K562 (cell line): ENCODE measurements at regions not wholly inside any gene's neighbourhood (a gene's known extent, or its start where the extent isn't known, plus 50 kb on each side); places are given as distances from the start of the nearest gene placed in this dataset.

Source experiments
- ATAC-seq: fragments of 200-7000 bp; cut with Tn5 transposase; 3 replicates; pipeline ENCODE4 v1.9.1; 2020; ENCODE audit warnings: moderate library complexity
- BruUV-seq: library from RNA; stranded (reverse); fragments of 400-500 nt; replicated peaks from 2 replicates; lab custom pipeline; 2021; lab: Mats Ljungman, UMichigan
- CTCF ChIA-PET: fragments of 300-600 bp; formaldehyde crosslinking; extraction: SDS; loops from one replicate; lab custom pipeline; 2021; ENCODE audit warnings: low intra/inter-chr PET ratio; lab: Yijun Ruan, JAX
- POLR2A ChIA-PET: fragments of 300-600, 350-650 bp; sonication (Branson Sonifier 250); formaldehyde crosslinking; extraction: SDS; loops from one replicate; lab custom pipeline; 2021; ENCODE audit warnings: antibody characterized with exemption, inconsistent platforms; lab: Yijun Ruan, JAX
- DNase-seq, 4 experiments: peaks; one replicate each; pipeline versions ENCODE4 v3.0.0 to v3.0.0-alpha.2; 2011 to 2018; ENCODE audit warnings: low spot score in 3 of 4, mixed read lengths in 3 of 4; ENCODE audit errors: extremely low read depth in 1 of 4
- FAIRE-seq: peaks from 2 replicates; lab custom pipeline; 2011; peaks lifted over from hg19 to GRCh38; lab: Jason Lieb, UNC
- H2AFZ ChIP-seq: 2 replicates; pipeline ENCODE4 v1.6.0; 2011; ENCODE audit warnings: low read depth, low read length, control low read depth, inconsistent platforms
- H3K27ac ChIP-seq: fragments of 200-600 bp; 3 replicates; pipeline ENCODE4 v1.8.0; 2011; ENCODE audit warnings: low read depth, mild to moderate bottlenecking, control low read depth, inconsistent platforms, low read length, moderate library complexity, mixed read lengths; ENCODE audit errors: extremely low read depth
- H3K27me3 ChIP-seq, 2 experiments: fragments of 300-600 bp in 1 of 2; 2 replicates in 1 of 2; 3 replicates in 1 of 2; pipeline versions ENCODE4 v1.6.0 to v1.8.0; 2011; ENCODE audit warnings: inconsistent platforms in 2 of 2, low read length in 2 of 2, mild to moderate bottlenecking in 1 of 2, mixed read lengths in 1 of 2, moderate library complexity in 1 of 2; ENCODE audit not compliant: control insufficient read depth in 2 of 2, insufficient read depth in 2 of 2
- H3K36me3 ChIP-seq: fragments of 300-600 bp; 3 replicates; pipeline ENCODE4 v1.8.0; 2011; ENCODE audit warnings: mild to moderate bottlenecking, low read length, inconsistent platforms; ENCODE audit not compliant: control insufficient read depth, insufficient read depth
- H3K4me1 ChIP-seq, 2 experiments: fragments of 200-600 bp in 1 of 2; replicated peaks in 1 of 2; 2 replicates in 1 of 2; 3 replicates in 1 of 2; pipeline versions ENCODE4 v1.5.1 to v1.8.0; 2011; ENCODE audit warnings: inconsistent platforms in 2 of 2, low read length in 2 of 2, mild to moderate bottlenecking in 1 of 2, mixed read lengths in 1 of 2, moderate library complexity in 1 of 2; ENCODE audit not compliant: control insufficient read depth in 2 of 2, insufficient read depth in 2 of 2
- H3K4me2 ChIP-seq: 2 replicates; pipeline ENCODE4 v1.6.1; 2011; ENCODE audit warnings: low read length, control low read depth, inconsistent platforms, mixed read lengths; ENCODE audit not compliant: insufficient read depth
- H3K4me3 ChIP-seq: fragments of 200-600 bp; sonication (generic), shearing (Covaris generic); 2 replicates; pipeline ENCODE4 v1.5.1; 2016; ENCODE audit warnings: control low read depth, inconsistent platforms
- H3K79me2 ChIP-seq: fragments of 200-600 bp; 3 replicates; pipeline ENCODE4 v1.8.0; 2011; ENCODE audit warnings: low read length, inconsistent platforms; ENCODE audit not compliant: control insufficient read depth, insufficient read depth
- H3K9ac ChIP-seq, 2 experiments: 2 replicates each; pipeline versions ENCODE4 v1.6.0 to v1.6.1; 2011; ENCODE audit warnings: low read depth in 2 of 2, low read length in 2 of 2, control low read depth in 1 of 2, inconsistent platforms in 1 of 2, mild to moderate bottlenecking in 1 of 2, mixed read lengths in 1 of 2; ENCODE audit not compliant: insufficient read depth in 1 of 2
- H3K9me1 ChIP-seq: one replicate; pipeline ENCODE4 v1.6.0; 2011; ENCODE audit warnings: inconsistent platforms, mild to moderate bottlenecking, low read length, moderate library complexity; ENCODE audit not compliant: control insufficient read depth, insufficient read depth
- H3K9me3 ChIP-seq: replicated peaks from 2 replicates; pipeline ENCODE4 v1.5.1; 2011; ENCODE audit warnings: low read depth, low read length, inconsistent platforms; ENCODE audit not compliant: control insufficient read depth, insufficient read depth
- H4K20me1 ChIP-seq: replicated peaks from 2 replicates; pipeline ENCODE4 v1.6.1; 2011; ENCODE audit warnings: low read length, inconsistent platforms, mixed read lengths; ENCODE audit not compliant: control insufficient read depth, insufficient read depth
- BHLHE40 ChIP-seq: IDR thresholded peaks from 2 replicates; pipeline ENCODE4 v1.6.1; 2011; ENCODE audit warnings: low read length, improper control_type of control experiment
- FOXA1 ChIP-seq: fragments of 450-650 bp; IDR thresholded peaks from 2 replicates; pipeline ENCODE4 v1.6.1; 2016; ENCODE audit warnings: mild to moderate bottlenecking, borderline replicate concordance
- MEF2D ChIP-seq: conservative IDR thresholded peaks from 2 replicates; pipeline ENCODE4 v1.6.1; 2016; ENCODE audit warnings: low read depth, missing genetic modification characterization, missing compliant biosample characterization
- NFIC ChIP-seq: fragments of 450-650 bp; IDR thresholded peaks from 2 replicates; pipeline ENCODE4 v1.6.1; 2017; ENCODE audit warnings: mild to moderate bottlenecking, inconsistent platforms
- TEAD4 ChIP-seq, 2 experiments: sonication (generic) in 1 of 2; formaldehyde crosslinking in 1 of 2; IDR thresholded peaks; 2 replicates each; pipeline versions ENCODE4 v1.6.1 to v1.8.0; 2012 to 2022; ENCODE audit warnings: borderline replicate concordance in 1 of 2, inconsistent platforms in 1 of 2, low read length in 1 of 2, mild to moderate bottlenecking in 1 of 2, missing genetic modification reagents in 1 of 2
- WGBS: fragments of 100-300 bp; shearing (Covaris generic); methylation state at CpG from one replicate; pipeline ENCODE4 v1.1.6; 2016; ENCODE audit warnings: low coverage, mixed read lengths; ENCODE audit not compliant: insufficient coverage; ENCODE audit errors: missing lambda C conversion rate; 5-methylcytosine and 5-hydroxymethylcytosine counted together
- in situ Hi-C: fragments of 300-500 bp; cut with MboI; formaldehyde crosslinking; loops from 4 replicates; pipeline ENCODE4 v1.15.0; 2018; ENCODE audit warnings: inconsistent platforms, mixed read lengths
- intact Hi-C: fragments of 100-400 bp; cut with micrococcal nuclease; formaldehyde crosslinking; loops from 2 replicates; pipeline ENCODE4 v1.14.2; 2022
- TF ChIP-seq, protein P1 (sequence below): fragments of 250-450 bp; sonication (Bioruptor Pico); IDR thresholded peaks from 2 replicates; pipeline ENCODE4 v1.8.0; 2021; ENCODE audit warnings: moderate library complexity, mild to moderate bottlenecking, inconsistent platforms
- TF ChIP-seq, protein P2 (sequence below): conservative IDR thresholded peaks from 2 replicates; pipeline ENCODE4 v1.6.1; 2011; ENCODE audit warnings: low read depth, mild to moderate bottlenecking, low read length; ENCODE audit not compliant: control insufficient read depth

DNA sequence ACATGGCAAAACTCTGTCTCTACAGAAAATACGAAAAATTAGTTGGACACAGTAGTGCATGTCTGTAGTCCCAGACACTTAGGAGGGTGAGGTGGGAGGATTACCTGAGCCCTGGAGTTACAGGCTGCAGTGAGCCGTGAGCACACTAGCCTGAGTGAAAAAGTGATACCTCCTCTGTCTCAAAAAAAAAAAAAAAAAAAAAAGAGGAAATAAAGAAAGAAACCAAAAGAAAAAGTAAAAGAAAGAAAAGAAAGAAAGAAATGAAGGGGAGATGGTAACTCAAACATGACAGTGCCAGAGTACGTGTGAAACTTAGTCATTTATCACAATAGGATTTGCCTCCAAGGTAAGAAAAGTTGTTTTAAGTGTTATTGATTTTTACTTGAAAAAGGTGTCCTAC lies 407.0 kb upstream of the MGAT4C start:
- in situ Hi-C loops: no loop called here
- POLR2A ChIA-PET: no interaction called here
- WGBS: 0% methylated on average over 2 of the region's 3 CpGs
- Histone ChIP-seq H3K27me3 (no peaks in the 10 kb centered on the region), H3K9ac (no peak overlapping the region), H3K9me1 (no peaks in the 10 kb centered on the region), H3K9me3 (no peaks in the 10 kb centered on the region; the same call in 1 of the 2 replicates), H3K4me3 (no peak overlapping the region), H3K4me2 (no peak overlapping the region), H3K79me2 (no peaks in the 10 kb centered on the region), H2AFZ (no peak overlapping the region), H3K27ac (no peak overlapping the region), H4K20me1 (no peaks in the 10 kb centered on the region), H3K36me3 (no peaks in the 10 kb centered on the region), H3K4me1 (no peaks in the 10 kb centered on the region)
- FAIRE-seq (no peak), DNase-seq (no peak), ATAC-seq (no peak)
- intact Hi-C loops: no loop called here
- CTCF ChIA-PET: no interaction called here
- TF ChIP-seq NFIC: no peak
- TF ChIP-seq BHLHE40: no peak
- TF ChIP-seq, protein P1, sequence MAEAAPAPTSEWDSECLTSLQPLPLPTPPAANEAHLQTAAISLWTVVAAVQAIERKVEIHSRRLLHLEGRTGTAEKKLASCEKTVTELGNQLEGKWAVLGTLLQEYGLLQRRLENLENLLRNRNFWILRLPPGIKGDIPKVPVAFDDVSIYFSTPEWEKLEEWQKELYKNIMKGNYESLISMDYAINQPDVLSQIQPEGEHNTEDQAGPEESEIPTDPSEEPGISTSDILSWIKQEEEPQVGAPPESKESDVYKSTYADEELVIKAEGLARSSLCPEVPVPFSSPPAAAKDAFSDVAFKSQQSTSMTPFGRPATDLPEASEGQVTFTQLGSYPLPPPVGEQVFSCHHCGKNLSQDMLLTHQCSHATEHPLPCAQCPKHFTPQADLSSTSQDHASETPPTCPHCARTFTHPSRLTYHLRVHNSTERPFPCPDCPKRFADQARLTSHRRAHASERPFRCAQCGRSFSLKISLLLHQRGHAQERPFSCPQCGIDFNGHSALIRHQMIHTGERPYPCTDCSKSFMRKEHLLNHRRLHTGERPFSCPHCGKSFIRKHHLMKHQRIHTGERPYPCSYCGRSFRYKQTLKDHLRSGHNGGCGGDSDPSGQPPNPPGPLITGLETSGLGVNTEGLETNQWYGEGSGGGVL (CRISPR knock-in tag): no peak
- TF ChIP-seq MEF2D (tag): no peak
- TF ChIP-seq TEAD4 (IDR thresholded peaks at IDR 0.05; ENCODE audit: low read length): no peak
- no peak for TF ChIP-seq TEAD4 (CRISPR knock-in tag; IDR thresholded peaks at IDR 0.05; ENCODE audit: borderline replicate concordance)
- no peak for TF ChIP-seq FOXA1
- TF ChIP-seq, protein P2, sequence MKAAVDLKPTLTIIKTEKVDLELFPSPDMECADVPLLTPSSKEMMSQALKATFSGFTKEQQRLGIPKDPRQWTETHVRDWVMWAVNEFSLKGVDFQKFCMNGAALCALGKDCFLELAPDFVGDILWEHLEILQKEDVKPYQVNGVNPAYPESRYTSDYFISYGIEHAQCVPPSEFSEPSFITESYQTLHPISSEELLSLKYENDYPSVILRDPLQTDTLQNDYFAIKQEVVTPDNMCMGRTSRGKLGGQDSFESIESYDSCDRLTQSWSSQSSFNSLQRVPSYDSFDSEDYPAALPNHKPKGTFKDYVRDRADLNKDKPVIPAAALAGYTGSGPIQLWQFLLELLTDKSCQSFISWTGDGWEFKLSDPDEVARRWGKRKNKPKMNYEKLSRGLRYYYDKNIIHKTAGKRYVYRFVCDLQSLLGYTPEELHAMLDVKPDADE: no peak
- no TSS peak for BruUV-seq
